ENCODE measurements at regions not wholly inside any gene's neighbourhood (a gene's known extent, or its start where the extent isn't known, plus 50 kb on each side); places are given as distances from the start of the nearest gene placed in this dataset.

GRCh38 chr4:58303456-58303855, 1193.3 kb upstream of the IGFBP7 start:
- no peak for TF ChIP-seq CTCF (conservative IDR thresholded peaks at IDR 0.05)
- TF ChIP-seq ZFX (IDR thresholded peaks at IDR 0.05) = no peak
